GM21390 (cell line): ENCODE measurements at regions not wholly inside any gene's neighbourhood (a gene's known extent, or its start where the extent isn't known, plus 50 kb on each side); places are given as distances from the start of the nearest gene placed in this dataset.

ENCODE experiments used
- ATAC-seq: cut with Tn5 transposase; IDR thresholded peaks from one replicate; pipeline ENCODE4 v1.9.1; 2021; ENCODE audit not compliant: unreplicated experiment

GRCh38 chr16:50469744-50470321 lies 78.4 kb upstream of the NKD1 start:
- no peak for ATAC-seq

GRCh38 chr16:50469121-50469743 lies 79.0 kb upstream of the NKD1 start:
- no peak for ATAC-seq

GRCh38 chr16:50468749-50469078 lies 79.5 kb upstream of the NKD1 start:
- ATAC-seq: no peak

- no peak for ATAC-seq
Measured at GRCh38 chr16:50467943-50468748, 80.0 kb upstream of the NKD1 start.

- no peak for ATAC-seq
Measured at GRCh38 chr16:50467559-50467942, 80.6 kb upstream of the NKD1 start.

GRCh38 chr16:50466170-50466569 lies 82.0 kb upstream of the NKD1 start:
- ATAC-seq: no peak

GRCh38 chr16:50464325-50465290 lies 83.6 kb upstream of the NKD1 start:
- no peak for ATAC-seq

GRCh38 chr16:50463581-50464324 lies 84.4 kb upstream of the NKD1 start:
- ATAC-seq: no peak

- ATAC-seq: no peak
Measured at GRCh38 chr16:50462793-50463507, 85.2 kb upstream of the NKD1 start.

- ATAC-seq: no peak
Measured at GRCh38 chr16:50461400-50461760, 86.8 kb upstream of the NKD1 start.

GRCh38 chr16:50460538-50461399 lies 87.4 kb upstream of the NKD1 start:
- no peak for ATAC-seq

GRCh38 chr16:50459496-50460080 lies 88.6 kb upstream of the NKD1 start:
- ATAC-seq: no peak

GRCh38 chr16:50458667-50459495 lies 89.3 kb upstream of the NKD1 start:
- ATAC-seq: no peak

- ATAC-seq: no peak
Measured at GRCh38 chr16:50457979-50458491, 89.2 kb upstream of the BRD7 start.

- no peak for ATAC-seq
Measured at GRCh38 chr16:50457423-50457822, 88.6 kb upstream of the BRD7 start.

- no peak for ATAC-seq
Measured at GRCh38 chr16:50455288-50455845, 86.6 kb upstream of the BRD7 start.

GRCh38 chr16:50453446-50453845 lies 84.7 kb upstream of the BRD7 start:
- no peak for ATAC-seq
